ENCODE measurements at regions not wholly inside any gene's neighbourhood (a gene's known extent, or its start where the extent isn't known, plus 50 kb on each side); places are given as distances from the start of the nearest gene placed in this dataset.
"Not testable (repeated sequence)": the region's sequence is repeated elsewhere in the genome, so short reads cannot be mapped to it uniquely, and the experiment has no call there.

DNA sequence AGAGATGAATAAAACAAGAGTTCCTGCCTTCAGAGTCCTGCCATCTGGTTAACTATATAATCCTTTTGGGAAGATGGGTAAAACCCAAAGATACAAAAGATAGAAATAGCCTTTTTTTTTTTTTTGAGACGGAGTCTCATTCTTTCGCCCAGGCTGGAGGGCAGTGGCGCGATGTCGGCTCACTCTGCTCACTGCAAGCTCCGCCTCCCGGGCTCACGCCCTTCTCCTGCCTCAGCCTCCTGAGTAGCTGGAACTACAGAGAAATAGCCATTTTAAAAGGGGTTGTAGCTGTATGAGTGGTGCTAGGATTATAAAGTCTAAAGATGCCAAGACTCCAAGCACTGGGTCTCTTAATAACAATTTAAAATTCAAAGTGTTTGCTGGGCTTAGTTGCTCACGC is 97.2 kb downstream of the KDR start:
- CTCF ChIA-PET, result no interaction called here
- Histone ChIP-seq H3K4me3 (no peak overlapping the region), H3K9me2 (ENCODE audit: insufficient read depth) (no peaks in the 10 kb centered on the region), H3K9me3 (ENCODE audit: insufficient read depth, low read depth) (no peaks in the 10 kb centered on the region), H3K27me3 (ENCODE audit: insufficient read depth, low read depth) (no peaks in the 10 kb centered on the region), H3K36me3 (ENCODE audit: low read depth) (no peaks in the 10 kb centered on the region), H3K79me2 (ENCODE audit: low read depth) (no peaks in the 10 kb centered on the region), H3F3A (ENCODE audit: insufficient read depth, low read depth) (peaks cover 8% of the 10 kb centered on the region; the same call in 1 of the 2 replicates), H4K20me1 (ENCODE audit: insufficient read depth) (no peaks in the 10 kb centered on the region), H3K4me1 (replicated peaks; ENCODE audit: insufficient read depth) (peaks cover 11% of the 10 kb centered on the region), H3K27ac (no peak overlapping the region), H3K4me2 (no peak overlapping the region), H2AFZ (no peak overlapping the region)
- DNase-seq, result no peak
- TF ChIP-seq EZH2 (IDR thresholded peaks at IDR 0.05; ENCODE audit: low read depth) (no peak), CTCF (conservative IDR thresholded peaks at IDR 0.05) (no peak)
- intact Hi-C loops (cut with micrococcal nuclease; ENCODE audit: unreplicated experiment), result no loop called here
- no TSS peak for BruUV-seq (replicated peaks)
- POLR2A ChIA-PET (ENCODE audit: unreplicated experiment), result interaction anchor here (0.7 kb wide), 1 partner anchor 68 kb away, joined by 6 read pairs; no protein-coding TSS in a partner anchor

GRCh38 chr4:55027596-55027995 is 97.8 kb downstream of the KDR start:
- no peak overlapping the region for H3K27ac ChIP-seq
- ChIA-PET CTCF (no interaction called here), POLR2A (ENCODE audit: unreplicated experiment) (interaction anchor here (0.7 kb wide), 1 partner anchor 67 kb away, joined by 6 read pairs; no protein-coding TSS in a partner anchor)
- no peaks in the 10 kb centered on the region for H3K36me3 ChIP-seq (ENCODE audit: low read depth)
- no peaks in the 10 kb centered on the region for H3K9me2 ChIP-seq (ENCODE audit: insufficient read depth)
- no peaks in the 10 kb centered on the region for H4K20me1 ChIP-seq (ENCODE audit: insufficient read depth)
- H3K79me2 ChIP-seq (ENCODE audit: low read depth), result no peaks in the 10 kb centered on the region
- no peaks in the 10 kb centered on the region for H3K9me3 ChIP-seq (ENCODE audit: insufficient read depth, low read depth)
- H3K4me1 ChIP-seq (replicated peaks; ENCODE audit: insufficient read depth), result peaks cover 5% of the 10 kb centered on the region
- BruUV-seq (replicated peaks), result no TSS peak
- intact Hi-C loops (cut with micrococcal nuclease; ENCODE audit: unreplicated experiment), result no loop called here
- H3F3A ChIP-seq (ENCODE audit: insufficient read depth, low read depth), result peaks cover 3% of the 10 kb centered on the region; the same call in 1 of the 2 replicates
- H3K27me3 ChIP-seq (ENCODE audit: insufficient read depth, low read depth), result no peaks in the 10 kb centered on the region
- no peak overlapping the region for H2AFZ ChIP-seq
- no peak for DNase-seq
- no peak overlapping the region for H3K4me3 ChIP-seq
- H3K4me2 ChIP-seq, result no peak overlapping the region
- TF ChIP-seq EZH2 (IDR thresholded peaks at IDR 0.05; ENCODE audit: low read depth) (no peak), CTCF (conservative IDR thresholded peaks at IDR 0.05) (no peak)

DNA sequence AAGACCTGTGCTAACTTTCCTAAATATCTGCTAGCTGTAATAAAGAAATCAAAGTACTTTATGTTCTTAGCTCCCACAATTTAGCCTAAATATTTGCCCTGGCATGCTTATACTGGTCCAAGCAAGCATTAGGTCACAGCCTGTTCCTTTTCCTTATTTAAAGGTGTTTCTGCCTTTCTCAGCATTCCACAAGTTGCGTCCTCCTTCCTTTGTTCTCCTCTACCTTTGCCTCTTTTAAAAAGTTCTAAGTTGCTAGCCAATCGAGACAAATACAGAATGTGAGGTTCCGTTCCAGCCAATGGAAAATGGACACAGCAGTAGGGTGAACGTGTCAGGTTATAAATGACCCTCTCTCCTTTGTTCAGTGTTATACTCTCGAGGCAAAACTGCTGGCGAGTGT is 99.9 kb downstream of the KDR start:
- H3K36me3 ChIP-seq (ENCODE audit: low read depth); BruUV-seq (replicated peaks); intact Hi-C loops (cut with micrococcal nuclease; ENCODE audit: unreplicated experiment); POLR2A ChIA-PET (ENCODE audit: unreplicated experiment); H4K20me1 ChIP-seq (ENCODE audit: insufficient read depth); DNase-seq; H3F3A ChIP-seq (ENCODE audit: insufficient read depth, low read depth); H3K27me3 ChIP-seq (ENCODE audit: insufficient read depth, low read depth); H3K9me2 ChIP-seq (ENCODE audit: insufficient read depth); H3K4me3 ChIP-seq; H3K9me3 ChIP-seq (ENCODE audit: insufficient read depth, low read depth); H3K4me1 ChIP-seq (replicated peaks; ENCODE audit: insufficient read depth); H3K79me2 ChIP-seq (ENCODE audit: low read depth); CTCF ChIA-PET; H3K27ac ChIP-seq; H2AFZ ChIP-seq; H3K4me2 ChIP-seq: not testable (repeated sequence)

- Histone ChIP-seq H3K27ac (no peak overlapping the region), H3K4me1 (replicated peaks; ENCODE audit: insufficient read depth) (no peaks in the 10 kb centered on the region), H3K27me3 (ENCODE audit: insufficient read depth, low read depth) (no peaks in the 10 kb centered on the region), H4K20me1 (ENCODE audit: insufficient read depth) (no peaks in the 10 kb centered on the region), H3K79me2 (ENCODE audit: low read depth) (no peaks in the 10 kb centered on the region), H3K36me3 (ENCODE audit: low read depth) (no peaks in the 10 kb centered on the region), H2AFZ (no peak overlapping the region), H3K4me3 (no peak overlapping the region), H3K9me2 (ENCODE audit: insufficient read depth) (no peaks in the 10 kb centered on the region), H3K9me3 (ENCODE audit: insufficient read depth, low read depth) (no peaks in the 10 kb centered on the region), H3F3A (ENCODE audit: insufficient read depth, low read depth) (no peaks in the 10 kb centered on the region), H3K4me2 (no peak overlapping the region)
- DNase-seq, result no peak
- ChIA-PET CTCF (no interaction called here), POLR2A (ENCODE audit: unreplicated experiment) (no interaction called here)
- intact Hi-C loops (cut with micrococcal nuclease; ENCODE audit: unreplicated experiment), result no loop called here
- BruUV-seq (replicated peaks), result no TSS peak
- TF ChIP-seq EZH2 (IDR thresholded peaks at IDR 0.05; ENCODE audit: low read depth) (no peak), CTCF (conservative IDR thresholded peaks at IDR 0.05) (no peak)
Measured at GRCh38 chr4:55023030-55023429, 102.4 kb downstream of the KDR start.

Measured in PC-9 (cell line).